ENCODE measurements at regions not wholly inside any gene's neighbourhood (a gene's known extent, or its start where the extent isn't known, plus 50 kb on each side); places are given as distances from the start of the nearest gene placed in this dataset.

DNA sequence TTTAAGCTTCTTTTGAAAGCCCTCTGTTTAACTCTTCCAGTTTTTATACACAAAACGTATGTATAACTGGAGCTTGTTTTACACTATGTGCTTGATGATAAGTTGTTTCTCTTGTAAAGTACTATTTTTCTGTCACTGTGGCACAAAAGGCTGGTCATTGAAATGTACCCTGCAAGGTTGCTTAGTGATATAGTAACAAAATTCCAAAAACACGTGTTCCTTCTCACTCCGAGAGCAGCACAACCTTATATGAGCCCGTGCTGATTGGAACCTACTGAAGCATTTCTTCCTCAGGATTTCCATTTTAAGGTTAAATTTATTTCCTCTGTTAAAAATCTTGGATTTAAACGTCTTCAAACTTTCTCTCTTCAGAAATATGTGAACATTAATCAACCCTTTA is 772.9 kb upstream of the TENM3 start:
- H2AFZ ChIP-seq (ENCODE audit: low read length), result no peak overlapping the region
- DNase-seq (ENCODE audit: insufficient read length, low spot score, missing footprints), result peak; percentile 44
- H3K79me2 ChIP-seq (ENCODE audit: insufficient read depth, low read length), result no peaks in the 10 kb centered on the region
- no peaks in the 10 kb centered on the region for H3K4me1 ChIP-seq (ENCODE audit: insufficient read depth, low read length)
- no peak for TF ChIP-seq CTCF (IDR thresholded peaks at IDR 0.05; ENCODE audit: extremely low read depth, low read depth, low read length)
- H3K4me2 ChIP-seq (ENCODE audit: insufficient read depth, low read length), result no peak overlapping the region
- no peaks in the 10 kb centered on the region for H3K36me3 ChIP-seq (ENCODE audit: insufficient read depth, low read length)
- H3K27me3 ChIP-seq (ENCODE audit: insufficient read depth, low read length), result no peaks in the 10 kb centered on the region
- no peaks in the 10 kb centered on the region for H3K9me3 ChIP-seq (ENCODE audit: low read depth, low read length)
- no peak overlapping the region for H3K27ac ChIP-seq (ENCODE audit: low read depth, low read length)
- no peaks in the 10 kb centered on the region for H4K20me1 ChIP-seq (ENCODE audit: insufficient read depth, low read length)
- no peak overlapping the region for H3K4me3 ChIP-seq (ENCODE audit: insufficient read depth, low read length)

GRCh38 chr4:181475359-181475758 is 767.8 kb upstream of the TENM3 start:
- Histone ChIP-seq H2AFZ (ENCODE audit: low read length) (no peak overlapping the region), H3K27ac (ENCODE audit: low read depth, low read length) (no peak overlapping the region), H4K20me1 (ENCODE audit: insufficient read depth, low read length) (no peaks in the 10 kb centered on the region), H3K4me1 (ENCODE audit: insufficient read depth, low read length) (no peaks in the 10 kb centered on the region), H3K36me3 (ENCODE audit: insufficient read depth, low read length) (no peaks in the 10 kb centered on the region), H3K79me2 (ENCODE audit: insufficient read depth, low read length) (no peaks in the 10 kb centered on the region), H3K4me3 (ENCODE audit: insufficient read depth, low read length) (no peak overlapping the region), H3K9me3 (ENCODE audit: low read depth, low read length) (no peaks in the 10 kb centered on the region), H3K4me2 (ENCODE audit: insufficient read depth, low read length) (no peak overlapping the region), H3K27me3 (ENCODE audit: insufficient read depth, low read length) (no peaks in the 10 kb centered on the region)
- TF ChIP-seq CTCF (IDR thresholded peaks at IDR 0.05; ENCODE audit: extremely low read depth, low read depth, low read length), result no peak
- DNase-seq (ENCODE audit: insufficient read length, low spot score, missing footprints), result no peak

- Histone ChIP-seq H3K27me3 (ENCODE audit: insufficient read depth, low read length) (no peaks in the 10 kb centered on the region), H3K4me3 (ENCODE audit: insufficient read depth, low read length) (no peak overlapping the region), H4K20me1 (ENCODE audit: insufficient read depth, low read length) (no peaks in the 10 kb centered on the region), H3K27ac (ENCODE audit: low read depth, low read length) (no peak overlapping the region), H3K4me1 (ENCODE audit: insufficient read depth, low read length) (no peaks in the 10 kb centered on the region), H3K36me3 (ENCODE audit: insufficient read depth, low read length) (no peaks in the 10 kb centered on the region), H3K4me2 (ENCODE audit: insufficient read depth, low read length) (no peak overlapping the region), H3K9me3 (ENCODE audit: low read depth, low read length) (no peaks in the 10 kb centered on the region), H2AFZ (ENCODE audit: low read length) (no peak overlapping the region), H3K79me2 (ENCODE audit: insufficient read depth, low read length) (no peaks in the 10 kb centered on the region)
- no peak for TF ChIP-seq CTCF (IDR thresholded peaks at IDR 0.05; ENCODE audit: extremely low read depth, low read depth, low read length)
- no peak for DNase-seq (ENCODE audit: insufficient read length, low spot score, missing footprints)
These were observed 767.3 kb upstream of the TENM3 start for GRCh38 chr4:181475781-181476507.

- H4K20me1 ChIP-seq (ENCODE audit: insufficient read depth, low read length), result no peaks in the 10 kb centered on the region
- H3K4me3 ChIP-seq (ENCODE audit: insufficient read depth, low read length), result no peak overlapping the region
- H2AFZ ChIP-seq (ENCODE audit: low read length), result no peak overlapping the region
- no peak overlapping the region for H3K27ac ChIP-seq (ENCODE audit: low read depth, low read length)
- H3K9me3 ChIP-seq (ENCODE audit: low read depth, low read length), result no peaks in the 10 kb centered on the region
- no peak overlapping the region for H3K4me2 ChIP-seq (ENCODE audit: insufficient read depth, low read length)
- DNase-seq (ENCODE audit: insufficient read length, low spot score, missing footprints), result no peak
- H3K36me3 ChIP-seq (ENCODE audit: insufficient read depth, low read length), result no peaks in the 10 kb centered on the region
- no peaks in the 10 kb centered on the region for H3K27me3 ChIP-seq (ENCODE audit: insufficient read depth, low read length)
- no peak for TF ChIP-seq CTCF (IDR thresholded peaks at IDR 0.05; ENCODE audit: extremely low read depth, low read depth, low read length)
- no peaks in the 10 kb centered on the region for H3K4me1 ChIP-seq (ENCODE audit: insufficient read depth, low read length)
- H3K79me2 ChIP-seq (ENCODE audit: insufficient read depth, low read length), result no peaks in the 10 kb centered on the region
These were observed 766.7 kb upstream of the TENM3 start for GRCh38 chr4:181476508-181476890.
